ENCODE measurements at regions not wholly inside any gene's neighbourhood (a gene's known extent, or its start where the extent isn't known, plus 50 kb on each side); places are given as distances from the start of the nearest gene placed in this dataset.

DNA sequence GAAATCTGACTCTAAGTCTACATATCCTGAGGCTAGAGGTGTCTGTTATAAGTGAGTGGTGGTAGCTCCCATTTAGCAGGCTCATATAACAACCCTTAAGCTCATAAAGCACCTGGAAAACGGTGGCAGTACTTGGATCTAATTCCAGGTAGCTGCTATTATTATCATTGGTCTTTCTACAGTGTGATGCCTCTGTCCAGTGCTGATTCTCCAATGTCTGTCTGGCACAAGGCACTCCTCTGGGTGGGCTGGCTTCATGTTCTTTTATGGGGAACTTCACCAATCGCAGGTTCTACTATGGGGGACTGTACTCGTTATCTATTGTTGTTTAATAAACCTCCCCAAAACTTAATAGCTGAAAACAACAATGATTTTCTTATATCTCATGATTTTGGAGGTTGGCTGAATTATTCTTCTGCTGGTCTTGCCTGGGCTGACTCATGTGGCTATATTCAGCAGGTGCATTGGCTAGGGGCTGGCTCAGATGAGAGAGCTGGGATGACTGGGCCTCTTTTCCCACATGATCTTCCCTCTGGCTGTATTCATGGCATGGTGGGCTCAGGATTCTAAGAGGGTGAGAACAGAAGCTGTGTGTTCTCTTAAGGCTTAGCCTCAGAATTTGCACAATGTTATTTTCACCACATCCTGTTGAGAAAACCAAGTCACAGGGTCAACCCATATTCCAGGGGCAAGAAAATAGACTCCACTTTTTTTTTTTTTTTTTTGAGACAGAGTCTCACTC lies 93.0 kb upstream of the PCGF5 start:
- H3K4me1 ChIP-seq (ENCODE audit: insufficient read depth) = no peaks in the 10 kb centered on the region
- H3K27ac ChIP-seq = no peak overlapping the region
- no peak overlapping the region for H3K4me2 ChIP-seq
- no peaks in the 10 kb centered on the region for H3K9me2 ChIP-seq (replicated peaks; ENCODE audit: insufficient read depth)
- no peaks in the 10 kb centered on the region for H3K9me3 ChIP-seq (ENCODE audit: low read depth)
- no peaks in the 10 kb centered on the region for H4K20me1 ChIP-seq (ENCODE audit: insufficient read depth, poor library complexity, severe bottlenecking)
- TF ChIP-seq, protein P1, sequence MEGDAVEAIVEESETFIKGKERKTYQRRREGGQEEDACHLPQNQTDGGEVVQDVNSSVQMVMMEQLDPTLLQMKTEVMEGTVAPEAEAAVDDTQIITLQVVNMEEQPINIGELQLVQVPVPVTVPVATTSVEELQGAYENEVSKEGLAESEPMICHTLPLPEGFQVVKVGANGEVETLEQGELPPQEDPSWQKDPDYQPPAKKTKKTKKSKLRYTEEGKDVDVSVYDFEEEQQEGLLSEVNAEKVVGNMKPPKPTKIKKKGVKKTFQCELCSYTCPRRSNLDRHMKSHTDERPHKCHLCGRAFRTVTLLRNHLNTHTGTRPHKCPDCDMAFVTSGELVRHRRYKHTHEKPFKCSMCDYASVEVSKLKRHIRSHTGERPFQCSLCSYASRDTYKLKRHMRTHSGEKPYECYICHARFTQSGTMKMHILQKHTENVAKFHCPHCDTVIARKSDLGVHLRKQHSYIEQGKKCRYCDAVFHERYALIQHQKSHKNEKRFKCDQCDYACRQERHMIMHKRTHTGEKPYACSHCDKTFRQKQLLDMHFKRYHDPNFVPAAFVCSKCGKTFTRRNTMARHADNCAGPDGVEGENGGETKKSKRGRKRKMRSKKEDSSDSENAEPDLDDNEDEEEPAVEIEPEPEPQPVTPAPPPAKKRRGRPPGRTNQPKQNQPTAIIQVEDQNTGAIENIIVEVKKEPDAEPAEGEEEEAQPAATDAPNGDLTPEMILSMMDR (IDR thresholded peaks at IDR 0.05; ENCODE audit: poor library complexity) = no peak
- TF ChIP-seq EZH2phosphoT487 (IDR thresholded peaks at IDR 0.05; ENCODE audit: low read depth, severe bottlenecking, unreplicated experiment) (no peak), EZH2 (IDR thresholded peaks at IDR 0.05; ENCODE audit: borderline replicate concordance) (no peak)
- H3K36me3 ChIP-seq (replicated peaks; ENCODE audit: insufficient read depth, low read depth) = no peaks in the 10 kb centered on the region
- H3K79me2 ChIP-seq = no peaks in the 10 kb centered on the region
- no peak overlapping the region for H3K4me3 ChIP-seq
- WGBS (ENCODE audit: low lambda C conversion rate, missing lambda C conversion rate) = 61% methylated on average over 3 of the region's 3 CpGs
- no peak for DNase-seq (ENCODE audit: low spot score)
- H2AFZ ChIP-seq = no peak overlapping the region
- peaks cover 7% of the 10 kb centered on the region for H3K27me3 ChIP-seq

DNA sequence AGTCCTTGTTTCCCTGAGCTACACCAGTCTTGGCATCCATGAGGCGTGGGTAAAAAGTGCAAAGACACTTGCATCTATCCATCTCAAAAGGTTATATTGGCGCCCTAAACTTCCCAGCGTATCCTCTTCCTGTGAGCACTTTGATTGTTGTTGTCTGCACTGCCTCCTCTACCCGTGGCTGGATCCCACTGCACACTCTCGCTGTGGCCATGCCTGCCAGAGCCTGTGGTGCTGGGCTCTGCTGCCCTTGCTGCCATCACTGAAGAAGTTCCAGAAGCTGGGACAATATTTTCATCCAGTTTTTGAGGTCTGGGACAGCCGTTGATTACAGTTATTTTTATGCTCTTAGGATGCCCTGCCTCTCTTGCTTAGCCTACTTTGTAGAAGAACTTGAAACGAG lies 85.3 kb upstream of the PCGF5 start:
- Histone ChIP-seq H4K20me1 (ENCODE audit: insufficient read depth, poor library complexity, severe bottlenecking) (no peaks in the 10 kb centered on the region), H3K4me2 (no peak overlapping the region), H3K4me1 (ENCODE audit: insufficient read depth) (no peaks in the 10 kb centered on the region), H3K9me3 (ENCODE audit: low read depth) (no peaks in the 10 kb centered on the region), H2AFZ (no peak overlapping the region), H3K36me3 (replicated peaks; ENCODE audit: insufficient read depth, low read depth) (no peaks in the 10 kb centered on the region), H3K27me3 (no peaks in the 10 kb centered on the region), H3K79me2 (no peaks in the 10 kb centered on the region), H3K27ac (no peak overlapping the region), H3K4me3 (no peak overlapping the region), H3K9me2 (replicated peaks; ENCODE audit: insufficient read depth) (no peaks in the 10 kb centered on the region)
- WGBS (ENCODE audit: low lambda C conversion rate, missing lambda C conversion rate) = 83% methylated on average over 7 of the region's 7 CpGs
- TF ChIP-seq, protein P1 (IDR thresholded peaks at IDR 0.05; ENCODE audit: poor library complexity) = no peak
- no peak for TF ChIP-seq EZH2 (IDR thresholded peaks at IDR 0.05; ENCODE audit: borderline replicate concordance)
- no peak for TF ChIP-seq EZH2phosphoT487 (IDR thresholded peaks at IDR 0.05; ENCODE audit: low read depth, severe bottlenecking, unreplicated experiment)
- no peak for DNase-seq (ENCODE audit: low spot score)

DNA sequence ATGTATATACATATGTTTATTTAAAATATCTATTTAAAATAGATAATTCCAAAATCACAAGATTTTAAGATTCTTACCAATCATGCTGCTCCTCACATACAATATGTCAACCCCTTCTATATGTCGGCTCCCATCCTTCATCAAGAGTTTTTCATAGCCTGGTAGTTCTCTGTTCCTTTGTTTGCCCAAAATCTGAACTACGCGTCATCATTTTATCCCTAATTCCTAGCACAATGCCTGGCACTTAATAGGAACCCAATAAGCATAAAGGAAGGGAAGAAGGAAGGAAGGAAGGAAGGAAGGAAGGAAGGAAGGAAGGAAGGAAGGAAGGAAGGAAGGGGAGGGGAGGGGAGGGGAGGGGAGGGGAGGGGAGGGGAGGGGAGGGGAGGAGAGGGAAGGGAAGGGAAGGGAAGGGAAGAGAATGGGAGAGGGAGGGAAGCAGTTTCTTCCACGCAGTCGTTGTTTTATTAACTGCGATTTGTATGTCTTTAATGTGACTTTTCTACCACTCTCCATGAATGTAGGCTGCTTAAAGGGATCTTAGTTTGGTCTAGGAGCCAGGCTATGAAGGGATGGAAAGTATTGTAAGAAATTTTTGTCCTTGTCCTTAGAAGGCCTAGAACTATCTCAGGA lies 83.3 kb upstream of the PCGF5 start:
- Histone ChIP-seq H3K9me3 (ENCODE audit: low read depth) (no peaks in the 10 kb centered on the region), H3K9me2 (replicated peaks; ENCODE audit: insufficient read depth) (no peaks in the 10 kb centered on the region), H3K79me2 (no peaks in the 10 kb centered on the region), H3K4me3 (no peak overlapping the region), H3K27me3 (no peaks in the 10 kb centered on the region), H3K4me1 (ENCODE audit: insufficient read depth) (no peaks in the 10 kb centered on the region), H4K20me1 (ENCODE audit: insufficient read depth, poor library complexity, severe bottlenecking) (no peaks in the 10 kb centered on the region), H3K36me3 (replicated peaks; ENCODE audit: insufficient read depth, low read depth) (no peaks in the 10 kb centered on the region), H3K27ac (no peak overlapping the region), H2AFZ (no peak overlapping the region), H3K4me2 (no peak overlapping the region)
- WGBS (ENCODE audit: low lambda C conversion rate, missing lambda C conversion rate) = 98% methylated on average over 4 of the region's 6 CpGs
- no peak for DNase-seq (ENCODE audit: low spot score)
- no peak for TF ChIP-seq EZH2phosphoT487 (IDR thresholded peaks at IDR 0.05; ENCODE audit: low read depth, severe bottlenecking, unreplicated experiment)
- TF ChIP-seq, protein P1 (IDR thresholded peaks at IDR 0.05; ENCODE audit: poor library complexity) = no peak
- TF ChIP-seq EZH2 (IDR thresholded peaks at IDR 0.05; ENCODE audit: borderline replicate concordance) = no peak

All from hepatocyte (in vitro differentiated cells).